Left cardiac atrium (tissue), 4 donors: ENCODE measurements at regions not wholly inside any gene's neighbourhood (a gene's known extent, or its start where the extent isn't known, plus 50 kb on each side); places are given as distances from the start of the nearest gene placed in this dataset.
A peak's percentile ranks its signal among the peaks of the same experiment; 100 is the strongest.

Source experiments
- ATAC-seq, 2 donors: fragments of 200-7000 bp; cut with Tn5 transposase; one replicate each; pipeline ENCODE4 v1.9.1; 2020; ENCODE audit warnings: mild to moderate bottlenecking in 2 of 2, moderate library complexity in 2 of 2
- DNase-seq: peaks from one replicate; pipeline ENCODE4 v3.0.0-alpha.2; 2020
- intact Hi-C, 2 donors: fragments of 100-400 bp; cut with DNase I; formaldehyde crosslinking; loops; one replicate each; pipeline versions ENCODE4 v1.14.1 to v1.15.1; 2022 to 2023
- donor health status: DM: no; HTN: yes; CAD: no.
- donor health status: DM: no; HTN: yes; CAD: no; lungs with severe emphysema.
- donor health status: DM: yes; HTN: yes; CAD: no.
- donor health status: Dilated cardiomyopathy.

GRCh38 chr12:65615118-65615517 lies 209.2 kb upstream of the HMGA2 start:
- intact Hi-C loops: no loop called here
- ATAC-seq: peak in 1 of 2 donors; percentile 45

GRCh38 chr12:65616022-65616421 lies 208.3 kb upstream of the HMGA2 start:
- intact Hi-C loops: no loop called here
- ATAC-seq (no peak), DNase-seq (no peak)

More at GRCh38 chr12:65615118-65615517, 209.2 kb upstream of the HMGA2 start:
- DNase-seq: no peak

GRCh38 chr12:65618588-65618987 lies 205.7 kb upstream of the HMGA2 start:
- ATAC-seq (no peak), DNase-seq (no peak)
- intact Hi-C loops: no loop called here

- intact Hi-C loops: no loop called here
- DNase-seq (no peak), ATAC-seq (no peak)
Measured at GRCh38 chr12:65619018-65619417, 205.3 kb upstream of the HMGA2 start.

- DNase-seq (no peak), ATAC-seq (no peak)
- intact Hi-C loops: no loop called here
Measured at GRCh38 chr12:65620046-65620445, 204.2 kb upstream of the HMGA2 start.

GRCh38 chr12:65622056-65622455 lies 202.2 kb upstream of the HMGA2 start:
- intact Hi-C loops: no loop called here
- DNase-seq: no peak
- ATAC-seq: no peak

GRCh38 chr12:65623507-65623906 lies 200.8 kb upstream of the HMGA2 start:
- intact Hi-C loops: no loop called here
- DNase-seq (no peak), ATAC-seq (no peak)

GRCh38 chr12:65624554-65625086 lies 199.7 kb upstream of the HMGA2 start:
- DNase-seq: no peak
- no peak for ATAC-seq
- intact Hi-C loops: no loop called here

- intact Hi-C loops: no loop called here
- ATAC-seq: no peak
- DNase-seq: no peak
Measured at GRCh38 chr12:65628061-65628460, 196.2 kb upstream of the HMGA2 start.

- DNase-seq (no peak), ATAC-seq (no peak)
- intact Hi-C loops: no loop called here
Measured at GRCh38 chr12:65630555-65630954, 193.7 kb upstream of the HMGA2 start.

GRCh38 chr12:65631621-65632111 lies 192.6 kb upstream of the HMGA2 start:
- peak in 1 of 2 donors; percentile 94 for ATAC-seq
- DNase-seq: peak; percentile 21
- intact Hi-C loops: no loop called here

GRCh38 chr12:65632131-65632855 lies 192.0 kb upstream of the HMGA2 start:
- ATAC-seq: peak in 1 of 2 donors; percentile 83
- intact Hi-C loops: no loop called here

GRCh38 chr12:65634061-65634460 lies 190.2 kb upstream of the HMGA2 start:
- ATAC-seq (no peak), DNase-seq (no peak)
- intact Hi-C loops: no loop called here

More at GRCh38 chr12:65632131-65632855, 192.0 kb upstream of the HMGA2 start:
- peak; percentile 22 for DNase-seq

GRCh38 chr12:65634626-65635331 lies 189.5 kb upstream of the HMGA2 start:
- ATAC-seq (no peak), DNase-seq (no peak)
- intact Hi-C loops: no loop called here

- no peak for ATAC-seq
- intact Hi-C loops: no loop called here
Measured at GRCh38 chr12:65636436-65636835, 187.8 kb upstream of the HMGA2 start.

GRCh38 chr12:65637150-65637549 lies 187.1 kb upstream of the HMGA2 start:
- intact Hi-C loops: no loop called here
- no peak for ATAC-seq

More at GRCh38 chr12:65636436-65636835, 187.8 kb upstream of the HMGA2 start:
- DNase-seq: no peak

GRCh38 chr12:65637774-65638173 lies 186.5 kb upstream of the HMGA2 start:
- intact Hi-C loops: no loop called here
- DNase-seq: no peak
- ATAC-seq: no peak

More at GRCh38 chr12:65637150-65637549, 187.1 kb upstream of the HMGA2 start:
- DNase-seq: no peak

GRCh38 chr12:65638324-65638723 lies 186.0 kb upstream of the HMGA2 start:
- intact Hi-C loops: no loop called here
- DNase-seq (no peak), ATAC-seq (no peak)

GRCh38 chr12:65640489-65640901 lies 183.8 kb upstream of the HMGA2 start:
- peak; percentile 8 to 81 for ATAC-seq
- DNase-seq: no peak
- intact Hi-C loops: no loop called here

- DNase-seq: no peak
- intact Hi-C loops: no loop called here
- no peak for ATAC-seq
Measured at GRCh38 chr12:65642061-65642661, 182.1 kb upstream of the HMGA2 start.
